ENCODE measurements at regions not wholly inside any gene's neighbourhood (a gene's known extent, or its start where the extent isn't known, plus 50 kb on each side); places are given as distances from the start of the nearest gene placed in this dataset.

GRCh38 chr11:88231894-88232482, 56.7 kb upstream of the RAB38 start:
- DNase-seq = peak; percentile 24

- no peak for DNase-seq
Measured at GRCh38 chr11:88229303-88229702, 54.1 kb upstream of the RAB38 start.

Data from NCI-H1694 (cell line).